ENCODE measurements at regions not wholly inside any gene's neighbourhood (a gene's known extent, or its start where the extent isn't known, plus 50 kb on each side); places are given as distances from the start of the nearest gene placed in this dataset.
"Not testable (repeated sequence)": the region's sequence is repeated elsewhere in the genome, so short reads cannot be mapped to it uniquely, and the experiment has no call there.

DNA sequence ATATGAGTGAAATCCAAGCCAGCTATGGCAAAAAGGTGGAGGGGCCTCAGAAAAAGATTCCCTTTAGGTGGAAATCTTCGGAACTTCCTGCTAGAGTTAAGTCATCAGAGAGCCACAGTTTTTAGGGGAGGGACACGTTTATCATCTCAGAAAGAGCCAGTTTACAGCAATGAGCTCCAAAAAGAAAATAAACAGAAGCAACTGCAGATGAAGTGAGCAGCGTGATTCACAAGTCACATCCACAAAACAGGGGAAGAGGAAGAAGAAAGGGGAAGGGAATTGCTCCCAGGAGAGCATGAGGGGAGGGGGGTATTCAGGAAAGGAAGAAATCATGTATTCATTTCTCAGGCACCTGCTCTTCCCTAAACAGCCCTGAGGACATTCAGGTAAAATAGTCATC lies 156.2 kb upstream of the FOXK1 start:
- no peak for DNase-seq (ENCODE audit: low read depth)
- no peak overlapping the region for H3K4me3 ChIP-seq (ENCODE audit: low read depth, low read length)
- TF ChIP-seq CTCF (IDR thresholded peaks at IDR 0.05; ENCODE audit: low read depth, low read length, missing control alignments) = no peak
- in situ Hi-C loops (cut with HindIII; ENCODE audit: low sequenced_read_pairs) = no loop called here

- TF ChIP-seq CTCF (IDR thresholded peaks at IDR 0.05; ENCODE audit: low read depth, low read length, missing control alignments) = no peak
- no peak overlapping the region for H3K4me3 ChIP-seq (ENCODE audit: low read depth, low read length)
- in situ Hi-C loops (cut with HindIII; ENCODE audit: low sequenced_read_pairs) = no loop called here
- no peak for DNase-seq (ENCODE audit: low read depth)
Observed at GRCh38 chr7:4527988-4528636, 154.0 kb upstream of the FOXK1 start.

DNA sequence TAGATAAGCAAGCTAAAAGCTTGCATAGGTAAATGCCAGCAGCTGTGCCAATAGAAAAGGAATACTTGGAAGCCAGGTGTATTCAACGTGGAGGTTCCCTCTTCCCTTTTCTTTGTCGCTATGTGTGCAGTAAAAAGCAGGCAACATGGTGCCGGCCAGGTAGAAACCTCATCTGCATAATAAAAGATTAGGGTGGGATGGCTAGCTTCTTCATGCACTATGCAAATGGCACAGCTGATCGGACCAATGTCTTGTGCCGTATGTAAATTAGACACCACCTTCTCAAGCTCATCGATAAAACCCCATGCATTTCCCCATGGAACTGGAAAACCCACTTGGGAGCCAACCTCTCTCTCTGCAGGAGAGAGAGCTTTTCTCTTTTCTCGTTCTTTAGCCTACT lies 150.9 kb upstream of the FOXK1 start:
- in situ Hi-C loops (cut with HindIII; ENCODE audit: low sequenced_read_pairs) = no loop called here
- no peak for DNase-seq (ENCODE audit: low read depth)
- TF ChIP-seq CTCF (IDR thresholded peaks at IDR 0.05; ENCODE audit: low read depth, low read length, missing control alignments) = no peak
- H3K4me3 ChIP-seq (ENCODE audit: low read depth, low read length) = no peak overlapping the region

DNA sequence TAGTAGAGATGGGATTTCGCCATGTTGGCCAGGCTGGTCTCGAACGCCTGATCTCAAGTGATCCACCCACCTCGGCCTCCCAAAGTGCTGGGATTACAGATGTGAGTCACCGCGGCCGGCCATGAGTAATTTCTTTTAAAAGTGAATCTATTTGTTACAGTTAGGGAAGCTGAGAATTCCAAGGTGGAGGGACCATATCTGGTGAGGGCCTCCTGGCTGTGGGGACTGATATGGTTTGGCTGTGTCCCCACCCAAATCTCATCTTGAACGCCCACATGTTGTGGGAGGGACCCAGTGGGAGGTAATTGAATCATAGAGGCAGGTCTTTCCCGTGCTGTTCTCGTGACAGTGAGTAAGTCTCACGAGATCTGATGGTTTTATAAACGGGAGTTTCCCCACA lies 148.8 kb upstream of the FOXK1 start:
- H3K4me3 ChIP-seq (ENCODE audit: low read depth, low read length); DNase-seq (ENCODE audit: low read depth); in situ Hi-C loops (cut with HindIII; ENCODE audit: low sequenced_read_pairs): not testable (repeated sequence)

DNA sequence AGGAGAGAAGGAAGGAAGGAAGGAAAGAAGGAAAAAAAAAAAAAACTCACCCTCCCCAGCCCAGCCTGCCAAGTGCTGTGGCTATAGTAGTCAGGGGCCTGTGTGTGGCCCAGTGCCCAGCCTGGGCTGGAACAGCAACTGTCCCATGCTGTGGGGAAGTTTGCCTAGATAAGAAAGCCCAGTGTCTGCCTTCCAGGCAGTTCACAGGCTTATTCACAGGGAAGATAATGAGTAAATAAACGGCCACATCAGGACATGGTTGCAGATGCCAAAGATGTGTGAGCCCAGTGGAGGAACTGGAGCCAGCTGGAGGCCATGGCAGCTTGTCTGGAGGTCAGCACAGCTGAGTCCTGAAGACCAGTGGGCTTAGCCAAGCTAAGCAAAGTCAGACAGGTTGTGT lies 132.4 kb upstream of the FOXK1 start:
- in situ Hi-C loops (cut with HindIII; ENCODE audit: low sequenced_read_pairs) = no loop called here
- no peak for DNase-seq (ENCODE audit: low read depth)
- no peak overlapping the region for H3K4me3 ChIP-seq (ENCODE audit: low read depth, low read length)
- no peak for TF ChIP-seq CTCF (IDR thresholded peaks at IDR 0.05; ENCODE audit: low read depth, low read length, missing control alignments)

DNA sequence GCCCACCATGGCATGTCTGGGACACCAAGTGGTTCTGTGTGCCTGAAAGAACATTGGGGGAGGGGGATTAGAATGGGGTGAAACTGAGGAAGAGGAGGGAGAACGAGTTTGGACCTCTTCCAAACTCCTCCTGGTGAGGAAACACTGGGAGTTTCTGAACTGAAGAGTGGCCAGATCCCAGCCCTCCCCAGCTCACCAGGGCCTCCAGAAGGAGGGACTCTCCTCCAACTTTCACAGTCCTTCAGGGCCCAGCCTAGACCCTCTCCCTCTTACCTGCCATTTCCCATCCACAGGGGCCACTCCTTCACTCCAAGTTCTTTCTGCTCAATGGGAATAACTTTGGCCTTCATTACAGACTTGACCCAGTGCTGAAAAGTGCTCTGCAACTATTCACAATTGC lies 132.0 kb upstream of the FOXK1 start:
- in situ Hi-C loops (cut with HindIII; ENCODE audit: low sequenced_read_pairs) = no loop called here
- no peak overlapping the region for H3K4me3 ChIP-seq (ENCODE audit: low read depth, low read length)
- TF ChIP-seq CTCF (IDR thresholded peaks at IDR 0.05; ENCODE audit: low read depth, low read length, missing control alignments) = no peak
- no peak for DNase-seq (ENCODE audit: low read depth)

GRCh38 chr7:4552985-4553384 lies 129.1 kb upstream of the FOXK1 start:
- TF ChIP-seq CTCF (IDR thresholded peaks at IDR 0.05; ENCODE audit: low read depth, low read length, missing control alignments) = no peak
- no peak overlapping the region for H3K4me3 ChIP-seq (ENCODE audit: low read depth, low read length)
- no peak for DNase-seq (ENCODE audit: low read depth)
- in situ Hi-C loops (cut with HindIII; ENCODE audit: low sequenced_read_pairs) = no loop called here

Data from astrocyte of the cerebellum (primary cell).